Erythroblast (primary cell): ENCODE measurements at regions not wholly inside any gene's neighbourhood (a gene's known extent, or its start where the extent isn't known, plus 50 kb on each side); places are given as distances from the start of the nearest gene placed in this dataset.

Source experiments
- GATA1 ChIP-seq: IDR thresholded peaks from 2 replicates; pipeline ENCODE4 v1.6.1; 2011; ENCODE audit warnings: low read depth, mild to moderate bottlenecking, control low read depth, low read length, moderate library complexity
- POLR2A ChIP-seq: IDR thresholded peaks from 2 replicates; pipeline ENCODE4 v1.6.1; 2011; ENCODE audit warnings: mild to moderate bottlenecking, low read length

DNA sequence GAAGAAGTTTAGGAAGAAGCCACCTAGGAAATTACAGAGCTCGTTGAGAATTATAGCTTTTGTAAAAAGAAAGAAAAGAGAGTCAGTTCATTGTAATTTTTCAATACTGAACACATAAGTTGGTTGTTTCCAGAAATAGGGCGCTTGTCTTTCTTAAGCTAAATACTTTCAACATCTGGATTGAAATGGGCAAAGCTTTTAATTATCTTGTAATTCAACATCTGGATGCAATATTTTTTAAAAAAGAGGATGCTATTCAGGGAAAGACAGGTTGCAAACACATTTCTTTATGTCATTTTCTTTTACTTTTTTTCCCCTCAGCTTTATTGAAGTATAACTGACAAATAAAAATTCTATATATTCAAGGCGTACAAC lies 100.7 kb upstream of the TRPC7 start:
- TF ChIP-seq POLR2A: no peak
- TF ChIP-seq GATA1: no peak
